PC-3 (cell line): ENCODE measurements at regions not wholly inside any gene's neighbourhood (a gene's known extent, or its start where the extent isn't known, plus 50 kb on each side); places are given as distances from the start of the nearest gene placed in this dataset.

Experiments used
- CTCF ChIP-seq: fragments of 300-600 bp; sonication (generic); conservative IDR thresholded peaks from 2 replicates; pipeline ENCODE4 v1.5.1; 2017; ENCODE audit warnings: antibody characterized with exemption, low read depth, mild to moderate bottlenecking, low read length
- EZH2 ChIP-seq: fragments of 300-600 bp; sonication (generic); IDR thresholded peaks from one replicate; pipeline ENCODE4 v1.6.1; 2017; ENCODE audit warnings: antibody characterized with exemption, mild to moderate bottlenecking, low read length; ENCODE audit not compliant: unreplicated experiment
- EZH2phosphoT487 ChIP-seq: fragments of 300-600 bp; sonication (generic); IDR thresholded peaks from 2 replicates; pipeline ENCODE4 v1.6.1; 2018; ENCODE audit warnings: mild to moderate bottlenecking, antibody characterized with exemption, low read length, borderline replicate concordance

- TF ChIP-seq CTCF (no peak), EZH2phosphoT487 (no peak), EZH2 (no peak)
Observed at GRCh38 chr11:43116071-43116470, 195.7 kb upstream of the API5 start.
